Keratinocyte (primary cell): ENCODE measurements at regions not wholly inside any gene's neighbourhood (a gene's known extent, or its start where the extent isn't known, plus 50 kb on each side); places are given as distances from the start of the nearest gene placed in this dataset.

Experiments used
- EZH2 ChIP-seq: IDR thresholded peaks from one replicate; pipeline ENCODE4 v1.6.1; 2012; ENCODE audit warnings: inconsistent platforms, mild to moderate bottlenecking, low read length, moderate library complexity
- TF ChIP-seq, protein P1 (sequence below), 3 experiments: IDR thresholded peaks in 1 of 3; conservative IDR thresholded peaks in 1 of 3; optimal IDR thresholded peaks in 1 of 3; 2 replicates in 2 of 3; 3 replicates in 1 of 3; pipeline versions ENCODE3 to v1.5.1; 2011; ENCODE audit warnings: low read length in 3 of 3, mild to moderate bottlenecking in 3 of 3, moderate library complexity in 2 of 3, control low read depth in 1 of 3, inconsistent platforms in 1 of 3; ENCODE audit not compliant: insufficient read depth in 2 of 3; ENCODE audit errors: extremely low read depth in 1 of 3

GRCh38 chr7:79770063-79770462, 316.6 kb upstream of the MAGI2 start:
- TF ChIP-seq, protein P1, sequence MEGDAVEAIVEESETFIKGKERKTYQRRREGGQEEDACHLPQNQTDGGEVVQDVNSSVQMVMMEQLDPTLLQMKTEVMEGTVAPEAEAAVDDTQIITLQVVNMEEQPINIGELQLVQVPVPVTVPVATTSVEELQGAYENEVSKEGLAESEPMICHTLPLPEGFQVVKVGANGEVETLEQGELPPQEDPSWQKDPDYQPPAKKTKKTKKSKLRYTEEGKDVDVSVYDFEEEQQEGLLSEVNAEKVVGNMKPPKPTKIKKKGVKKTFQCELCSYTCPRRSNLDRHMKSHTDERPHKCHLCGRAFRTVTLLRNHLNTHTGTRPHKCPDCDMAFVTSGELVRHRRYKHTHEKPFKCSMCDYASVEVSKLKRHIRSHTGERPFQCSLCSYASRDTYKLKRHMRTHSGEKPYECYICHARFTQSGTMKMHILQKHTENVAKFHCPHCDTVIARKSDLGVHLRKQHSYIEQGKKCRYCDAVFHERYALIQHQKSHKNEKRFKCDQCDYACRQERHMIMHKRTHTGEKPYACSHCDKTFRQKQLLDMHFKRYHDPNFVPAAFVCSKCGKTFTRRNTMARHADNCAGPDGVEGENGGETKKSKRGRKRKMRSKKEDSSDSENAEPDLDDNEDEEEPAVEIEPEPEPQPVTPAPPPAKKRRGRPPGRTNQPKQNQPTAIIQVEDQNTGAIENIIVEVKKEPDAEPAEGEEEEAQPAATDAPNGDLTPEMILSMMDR (optimal IDR thresholded peaks at IDR 0.05 in 1 of 3, IDR thresholded peaks at IDR 0.05 in 1 of 3, conservative IDR thresholded peaks at IDR 0.05 in 1 of 3; ENCODE audit: extremely low read depth in 1 of 3, insufficient read depth in 2 of 3, low read length in 3 of 3): no peak
- no peak for TF ChIP-seq EZH2
